HS-5 (cell line): ENCODE measurements at regions not wholly inside any gene's neighbourhood (a gene's known extent, or its start where the extent isn't known, plus 50 kb on each side); places are given as distances from the start of the nearest gene placed in this dataset.

ENCODE experiments used
- DNase-seq: peaks from one replicate; pipeline ENCODE4 v3.0.0-alpha.2; 2012; ENCODE audit warnings: low read depth

DNA sequence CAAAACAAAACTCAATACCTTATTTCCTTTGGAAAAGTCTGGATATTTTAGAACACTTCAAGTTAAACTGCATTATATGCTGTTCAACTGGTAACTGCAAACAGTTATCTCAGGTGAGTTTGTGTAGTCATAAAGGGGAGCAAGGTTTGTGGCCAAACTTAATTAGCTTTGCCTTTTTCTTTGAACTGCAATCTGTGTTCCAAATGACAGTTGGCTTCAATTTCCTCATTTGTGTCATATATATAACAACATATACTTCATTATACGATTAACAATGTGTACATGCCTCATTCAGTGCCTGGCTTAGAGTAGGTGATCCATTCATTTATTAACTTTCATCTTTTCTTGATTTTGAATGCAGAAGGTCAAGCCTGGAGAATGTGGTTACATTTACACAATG, 55.8 kb downstream of the KCNE4 start:
- no peak for DNase-seq

DNA sequence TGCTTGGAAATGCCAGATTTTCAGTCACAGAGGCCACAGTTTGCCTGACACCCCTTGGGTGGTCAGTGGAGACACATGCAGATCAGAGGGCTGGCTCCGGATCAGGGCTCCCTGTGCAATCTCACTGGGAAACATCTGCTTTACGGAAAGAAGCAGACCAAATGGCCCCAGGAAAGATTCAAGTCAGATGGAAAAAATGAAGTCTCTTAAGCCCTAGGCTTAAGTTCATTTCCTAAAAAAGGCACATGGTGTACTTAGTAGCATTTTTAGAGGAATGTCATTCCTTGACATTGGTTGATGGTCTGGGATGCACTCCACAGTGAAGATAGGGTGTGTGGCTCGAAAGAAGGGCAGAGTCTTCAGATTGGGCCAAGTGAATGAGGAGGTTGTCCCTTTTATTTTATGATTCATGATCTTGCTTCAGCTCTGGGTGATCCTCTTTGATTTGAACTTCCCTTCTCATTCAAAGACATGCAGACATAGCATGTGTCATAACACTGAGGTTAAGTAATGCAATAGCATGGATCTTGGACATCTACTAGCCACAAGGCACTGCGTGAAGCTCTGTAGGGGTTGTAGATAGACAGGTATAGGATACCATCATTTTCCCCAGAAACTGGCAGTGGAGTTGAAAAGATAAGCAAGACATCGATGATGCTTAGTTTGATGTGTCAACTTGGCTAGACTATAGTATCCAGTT, 56.5 kb downstream of the KCNE4 start:
- DNase-seq = no peak

DNA sequence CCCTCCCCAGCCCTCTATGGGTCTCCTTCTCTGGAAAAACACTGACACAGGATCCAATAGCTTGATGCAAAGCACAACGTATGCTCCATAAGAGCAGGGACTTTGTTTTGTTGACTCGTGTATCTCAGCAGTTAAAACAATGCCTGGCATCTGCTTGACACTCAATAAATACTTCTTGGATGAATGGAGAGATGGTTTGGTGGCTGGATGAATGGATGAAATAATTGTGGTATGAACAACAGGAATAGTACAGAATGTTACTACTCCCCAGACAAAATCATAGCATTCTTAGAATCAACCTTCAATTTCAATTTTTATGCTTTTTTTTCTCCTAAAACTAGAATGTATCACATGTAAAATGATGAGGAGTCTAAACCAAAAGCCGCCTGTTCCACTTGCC, 57.4 kb downstream of the KCNE4 start:
- no peak for DNase-seq

DNA sequence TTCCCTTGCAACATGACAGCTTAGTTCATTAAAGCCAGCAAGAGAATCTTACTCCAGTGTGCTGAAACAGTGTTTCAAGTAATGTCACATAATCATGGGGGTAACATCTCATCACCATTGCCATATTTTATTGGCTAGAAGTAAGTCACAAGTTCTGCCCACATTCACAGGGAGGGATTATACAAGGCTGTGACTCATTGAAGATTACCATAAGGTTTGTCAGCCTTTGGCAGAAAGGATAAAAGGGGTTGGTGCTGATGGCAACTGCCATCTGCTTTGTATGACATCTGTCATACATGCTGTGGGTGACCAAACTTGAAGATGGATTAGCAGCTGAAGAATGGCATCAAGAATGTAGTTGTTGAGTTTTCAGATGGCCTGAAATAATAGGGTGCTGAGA, 61.2 kb downstream of the KCNE4 start:
- DNase-seq = no peak

DNA sequence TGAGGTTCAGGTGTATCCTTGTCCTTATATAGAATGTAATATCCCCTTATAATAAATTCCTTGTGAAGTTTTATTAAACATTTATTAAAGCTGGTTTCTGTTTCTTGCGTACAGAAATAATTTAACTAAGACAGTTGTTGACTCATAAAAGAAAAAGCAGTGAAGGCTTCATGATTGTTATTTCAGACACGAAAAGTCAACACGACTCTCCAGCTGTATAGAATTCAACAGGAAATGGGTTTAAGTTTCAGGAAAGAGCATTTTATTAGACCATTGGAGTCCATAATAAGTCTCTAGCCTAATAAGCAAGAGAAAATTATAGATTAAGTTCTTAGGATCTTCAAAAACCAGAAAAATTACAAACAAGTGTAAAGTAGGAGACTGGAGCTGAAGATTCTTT, 62.2 kb downstream of the KCNE4 start:
- no peak for DNase-seq

DNA sequence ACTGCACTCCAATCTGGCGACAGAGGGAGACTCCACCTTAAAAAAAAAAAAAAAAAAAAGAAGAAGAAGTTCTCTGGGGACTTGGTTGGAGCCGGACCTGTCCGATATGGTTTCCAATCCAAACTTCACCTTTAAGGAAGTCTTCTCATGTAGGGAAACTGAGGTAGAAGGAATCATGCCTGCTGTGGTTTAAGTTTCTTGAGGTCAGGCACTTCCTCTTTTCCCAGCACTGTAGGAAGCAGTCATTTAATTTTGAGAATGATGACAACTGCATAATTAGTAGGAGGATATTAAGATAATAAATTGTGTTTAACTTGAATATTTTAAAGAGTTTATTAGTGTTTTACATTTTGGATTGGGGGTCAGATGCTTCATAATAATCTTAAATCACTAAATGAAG, 62.9 kb downstream of the KCNE4 start:
- DNase-seq = no peak

DNA sequence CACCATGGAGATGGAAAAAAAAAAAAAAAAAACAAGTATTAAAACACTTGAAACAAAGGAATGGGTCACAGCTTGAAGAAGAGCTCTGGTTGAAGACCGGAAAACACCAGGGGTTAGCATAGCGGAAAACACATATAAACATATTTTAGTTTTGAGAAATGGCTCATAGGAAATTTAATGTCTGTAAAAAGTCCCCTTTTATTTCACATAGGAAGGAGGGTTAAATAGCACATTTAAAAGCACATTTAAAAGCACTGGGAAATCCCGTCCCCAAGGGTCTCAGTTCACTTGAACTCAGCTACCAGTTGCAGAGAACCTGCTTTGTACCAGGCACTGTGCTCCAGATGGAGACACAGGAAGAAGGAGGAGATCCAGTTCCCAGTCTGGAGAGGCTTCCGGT, 65.5 kb downstream of the KCNE4 start:
- no peak for DNase-seq

DNA sequence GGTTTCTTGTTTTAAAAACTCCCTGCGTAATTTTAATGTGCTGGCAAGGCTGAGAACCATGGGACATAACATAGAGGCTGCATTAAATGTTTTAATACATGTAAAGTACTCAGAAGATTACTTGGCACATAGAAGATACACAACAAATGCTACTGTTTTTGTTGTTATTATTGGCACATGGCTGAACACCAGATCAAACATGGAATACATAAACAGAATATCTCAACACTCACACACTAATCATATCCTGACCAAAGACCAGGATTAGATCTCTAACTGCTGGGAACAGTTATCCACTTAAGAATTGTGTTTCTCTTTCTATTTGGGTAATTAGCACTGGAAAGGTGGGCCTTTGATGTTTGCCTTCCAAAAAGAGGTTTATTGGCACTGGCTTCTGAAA, 69.3 kb downstream of the KCNE4 start:
- no peak for DNase-seq

DNA sequence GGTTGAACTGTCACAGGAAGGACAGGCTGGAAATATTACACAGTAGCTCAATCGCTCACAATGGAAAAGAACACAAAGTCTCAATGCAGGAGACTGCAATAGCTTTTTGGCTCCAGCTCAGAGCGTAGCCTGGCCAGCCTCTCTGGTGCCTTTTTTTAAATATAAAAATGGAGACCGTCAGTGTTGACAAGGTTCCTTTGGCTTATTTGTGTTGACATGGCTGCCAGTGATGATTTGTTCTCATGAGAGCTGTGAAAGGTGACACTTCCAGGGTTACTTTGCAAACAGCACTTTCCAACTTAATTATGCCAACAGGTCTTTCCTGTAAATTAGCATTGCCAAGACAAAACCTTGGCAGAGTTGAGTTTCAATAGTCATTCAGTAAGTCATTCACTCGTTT, 70.8 kb downstream of the KCNE4 start:
- DNase-seq = no peak

DNA sequence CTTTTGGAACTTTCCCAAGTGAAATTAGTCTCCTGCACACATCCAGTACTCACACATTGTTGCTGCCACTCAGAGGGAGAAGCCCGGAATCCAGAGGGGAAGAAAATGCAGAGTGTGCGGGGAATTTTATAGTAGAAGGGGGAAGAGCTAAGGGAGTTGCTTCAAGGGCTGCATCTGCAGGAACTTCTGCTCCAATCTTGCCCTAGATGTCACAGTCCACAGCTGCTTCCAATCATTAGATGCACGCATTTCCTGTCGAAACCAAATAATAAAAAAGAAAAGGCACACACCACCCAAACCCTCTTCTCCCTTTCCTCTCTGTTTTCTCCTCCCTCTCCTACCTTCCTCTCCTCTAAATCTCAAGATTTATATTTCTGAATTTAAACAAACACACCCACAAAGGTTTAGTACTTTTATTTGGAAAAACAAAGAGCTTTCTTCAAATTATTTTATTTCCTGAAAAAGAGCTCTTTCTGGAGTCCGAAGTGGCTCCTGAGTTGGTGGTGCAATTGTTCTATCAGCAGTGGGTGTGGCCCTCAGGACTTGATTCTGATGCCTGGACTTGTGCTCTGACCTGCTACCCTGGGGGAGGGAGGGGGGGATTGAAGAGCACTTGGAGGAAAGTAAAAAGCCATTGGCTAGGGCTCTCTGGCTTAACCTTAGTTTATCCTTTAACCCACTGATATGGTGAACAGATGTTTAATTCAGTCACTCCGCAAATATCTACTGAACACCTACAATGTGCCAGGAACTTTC, 72.0 kb downstream of the KCNE4 start:
- no peak for DNase-seq

DNA sequence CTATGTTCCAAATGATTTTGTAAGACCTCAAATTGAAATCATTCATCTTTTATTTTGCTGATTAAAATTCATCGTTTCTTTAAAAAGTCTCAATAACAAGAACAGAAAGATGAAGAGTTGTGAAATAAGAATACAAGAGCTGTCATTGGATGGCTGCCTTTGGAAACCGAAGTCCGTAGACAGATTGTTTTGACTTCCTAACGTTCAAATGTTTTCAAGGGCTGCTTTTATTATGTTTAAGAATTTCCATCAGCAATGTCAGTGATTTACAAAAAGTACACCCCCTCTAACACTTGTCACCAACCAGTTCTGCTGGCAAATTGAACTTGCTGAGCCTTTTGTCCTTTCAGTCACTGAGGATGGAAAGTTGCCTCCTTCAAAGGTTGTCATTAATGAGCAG, 89.6 kb downstream of the KCNE4 start:
- no peak for DNase-seq

DNA sequence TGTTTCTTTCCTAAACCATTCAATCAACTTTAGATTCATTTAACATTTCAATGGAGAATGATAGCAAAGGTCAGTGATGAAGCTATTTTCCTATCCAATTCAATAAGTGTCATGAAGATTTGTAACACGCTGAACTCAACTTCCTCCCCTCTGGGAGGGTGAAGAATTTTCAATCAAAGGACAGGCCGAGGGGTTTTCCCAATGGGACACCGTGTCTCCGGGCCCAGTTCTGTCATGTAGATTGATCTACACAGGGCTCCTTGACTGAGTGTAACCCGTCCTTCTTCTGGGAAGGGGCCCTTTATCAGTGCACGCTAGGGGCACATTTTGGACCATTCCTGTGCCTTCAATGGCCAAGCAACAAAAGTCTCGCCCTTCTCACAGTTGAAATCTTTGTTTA, 90.1 kb downstream of the KCNE4 start:
- DNase-seq = no peak

DNA sequence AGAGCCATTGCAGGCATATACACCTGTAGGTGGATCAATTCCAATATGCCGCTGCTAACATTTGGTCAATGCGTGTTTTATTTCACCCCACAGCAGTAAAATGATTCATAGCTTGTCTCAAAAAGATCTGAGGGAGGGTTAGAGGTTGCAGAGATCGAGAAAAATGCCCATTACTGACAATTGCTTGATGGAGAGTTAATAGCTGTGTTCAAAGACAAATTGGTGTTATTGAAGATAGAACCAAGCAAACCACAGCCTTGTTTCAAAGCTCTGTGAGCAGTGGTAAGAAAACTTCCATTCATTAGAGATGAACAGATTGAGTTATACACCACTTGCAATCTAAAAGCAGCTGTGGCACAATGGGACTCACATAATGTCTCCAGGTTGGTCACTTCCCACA, 95.4 kb downstream of the KCNE4 start:
- no peak for DNase-seq

DNA sequence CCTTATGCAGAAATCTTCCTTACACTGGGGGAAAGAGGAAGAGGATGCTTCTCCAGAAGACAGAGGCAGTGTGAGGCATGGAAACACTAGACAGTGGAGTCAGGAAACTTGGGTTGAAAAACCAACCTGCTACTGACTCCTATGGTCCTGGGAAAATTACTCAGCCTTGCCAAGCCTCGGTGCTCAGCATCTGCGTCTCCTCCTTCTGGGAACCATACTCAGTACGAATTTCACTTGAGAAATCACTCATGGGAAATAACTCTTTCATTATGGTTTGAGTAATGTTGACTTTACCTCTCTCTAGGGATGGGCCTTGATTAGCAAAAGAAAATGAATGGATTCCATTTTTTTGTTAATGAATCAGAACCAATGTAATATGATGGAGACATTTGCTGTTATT, 96.5 kb downstream of the KCNE4 start:
- DNase-seq = no peak

DNA sequence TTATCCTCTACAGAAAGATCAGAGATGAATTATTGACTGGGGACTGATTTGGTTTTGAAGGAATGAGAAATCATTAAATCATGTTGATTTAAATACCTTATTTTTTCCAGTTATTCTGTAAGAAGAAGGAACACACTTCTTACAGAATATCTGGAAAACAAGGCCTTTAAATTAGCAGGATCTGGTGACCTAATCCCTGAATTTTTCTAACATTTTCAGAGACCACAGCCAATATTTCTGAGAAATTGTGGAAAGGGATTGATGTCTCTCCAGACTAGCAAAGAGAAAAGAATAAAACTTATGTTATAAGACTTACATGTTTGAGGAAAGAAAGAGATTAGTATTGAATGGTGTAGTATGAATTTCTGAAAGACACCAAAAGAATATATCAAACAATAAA, 104.0 kb downstream of the KCNE4 start:
- no peak for DNase-seq

DNA sequence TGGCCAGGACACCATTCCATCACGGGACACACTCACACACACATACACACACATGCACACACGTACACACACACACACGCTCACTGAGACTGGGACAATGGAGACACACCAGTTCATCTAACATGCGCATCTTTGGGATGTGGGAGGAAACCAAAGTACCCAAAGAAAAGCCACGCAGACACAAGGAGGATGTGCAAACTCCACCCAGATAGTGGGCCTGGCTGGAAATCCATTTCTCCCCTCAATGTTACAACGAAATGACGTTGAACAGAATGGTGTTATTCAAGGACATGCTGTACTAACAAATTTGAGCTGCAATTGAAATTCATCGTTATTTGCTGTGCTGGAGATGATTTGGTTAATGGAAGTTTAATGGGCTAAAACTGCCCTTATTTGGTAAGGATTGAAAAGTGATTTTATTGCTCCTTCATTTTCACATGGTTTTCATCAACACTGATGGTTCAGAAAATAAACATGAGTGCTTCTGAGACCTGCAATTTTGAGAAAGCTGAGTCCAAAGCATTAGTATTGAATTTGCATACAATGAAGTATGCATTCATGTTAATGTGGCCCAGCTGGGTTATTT, 110.0 kb downstream of the KCNE4 start:
- DNase-seq = no peak

DNA sequence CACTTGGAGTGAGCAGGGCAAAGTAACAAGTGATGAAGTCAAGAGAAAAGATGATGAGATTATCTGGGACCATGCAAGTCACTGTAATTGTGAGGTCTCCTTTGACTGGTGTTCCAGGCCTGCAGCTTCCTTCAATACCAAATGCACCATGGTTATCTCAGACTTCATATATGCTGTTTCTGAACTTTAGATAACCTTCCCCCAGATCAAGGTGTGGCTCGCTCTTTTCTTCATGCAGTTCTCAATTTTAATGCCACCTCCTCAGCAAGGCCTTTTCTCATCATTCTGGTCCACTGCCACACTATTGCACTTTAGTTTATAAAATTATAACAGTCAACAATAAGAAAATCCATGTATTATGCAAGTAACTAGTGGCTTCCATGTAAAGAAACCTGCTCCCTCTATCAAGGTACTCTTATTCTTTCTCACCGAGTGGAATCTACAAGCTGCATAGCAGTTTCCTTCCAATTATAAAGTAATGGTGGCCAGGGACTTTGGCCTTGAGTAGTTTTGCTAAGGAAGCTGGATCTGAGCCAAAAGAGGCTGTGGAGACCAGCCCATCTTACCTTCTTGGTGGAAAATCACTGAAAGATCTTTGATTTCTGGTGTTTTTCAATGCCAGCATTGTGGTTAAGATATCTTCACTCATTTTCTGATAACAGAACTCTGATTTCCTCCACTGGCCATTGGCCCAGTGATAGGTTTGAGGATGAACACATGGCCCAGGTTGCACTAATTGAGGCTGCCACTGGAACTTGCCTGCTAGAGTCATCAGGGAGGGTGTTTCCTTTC, 113.6 kb downstream of the KCNE4 start:
- DNase-seq = no peak

DNA sequence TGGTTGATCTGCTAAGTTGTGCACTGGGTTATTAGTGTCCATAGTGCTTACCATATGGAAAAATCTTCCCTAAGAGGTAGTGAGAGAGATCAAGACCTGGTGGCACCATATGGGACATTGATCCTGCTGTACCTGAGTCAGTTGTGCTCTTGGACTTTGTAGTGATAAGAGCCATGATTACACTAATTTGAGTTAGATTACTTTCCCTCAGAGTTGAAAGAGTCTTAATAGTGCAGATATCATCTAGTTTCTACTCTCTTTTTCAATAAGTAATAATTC, 114.2 kb downstream of the KCNE4 start:
- no peak for DNase-seq

DNA sequence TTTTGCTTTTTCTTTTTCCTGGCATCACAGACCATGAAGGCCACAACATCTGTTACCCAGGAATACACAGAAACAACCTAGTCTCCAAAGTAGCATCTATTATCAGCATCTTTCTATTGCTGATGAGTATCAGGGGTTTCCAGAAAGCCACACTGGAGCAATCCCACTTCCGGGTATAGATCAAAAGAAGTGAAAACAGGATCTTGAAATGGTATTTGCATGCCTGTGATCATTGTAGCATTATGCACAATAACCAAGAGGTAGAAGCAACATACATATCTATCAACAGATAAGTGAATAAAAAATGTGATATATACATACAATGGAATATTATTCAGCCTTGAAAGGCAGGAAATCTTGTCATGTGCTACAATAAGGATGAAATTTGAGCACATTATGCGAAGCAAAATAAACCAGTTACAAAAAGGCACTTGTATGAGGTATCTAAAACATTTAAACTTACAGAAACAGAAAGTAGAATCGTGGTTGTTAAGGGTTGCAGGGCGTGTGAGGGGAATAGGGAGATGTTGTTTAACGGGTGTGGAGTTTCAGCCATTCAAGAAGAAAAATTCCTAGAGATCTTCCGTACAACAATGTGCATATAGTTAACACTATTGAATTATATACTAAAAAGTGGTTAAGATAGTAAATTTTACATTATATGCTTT, 115.1 kb downstream of the KCNE4 start:
- no peak for DNase-seq

DNA sequence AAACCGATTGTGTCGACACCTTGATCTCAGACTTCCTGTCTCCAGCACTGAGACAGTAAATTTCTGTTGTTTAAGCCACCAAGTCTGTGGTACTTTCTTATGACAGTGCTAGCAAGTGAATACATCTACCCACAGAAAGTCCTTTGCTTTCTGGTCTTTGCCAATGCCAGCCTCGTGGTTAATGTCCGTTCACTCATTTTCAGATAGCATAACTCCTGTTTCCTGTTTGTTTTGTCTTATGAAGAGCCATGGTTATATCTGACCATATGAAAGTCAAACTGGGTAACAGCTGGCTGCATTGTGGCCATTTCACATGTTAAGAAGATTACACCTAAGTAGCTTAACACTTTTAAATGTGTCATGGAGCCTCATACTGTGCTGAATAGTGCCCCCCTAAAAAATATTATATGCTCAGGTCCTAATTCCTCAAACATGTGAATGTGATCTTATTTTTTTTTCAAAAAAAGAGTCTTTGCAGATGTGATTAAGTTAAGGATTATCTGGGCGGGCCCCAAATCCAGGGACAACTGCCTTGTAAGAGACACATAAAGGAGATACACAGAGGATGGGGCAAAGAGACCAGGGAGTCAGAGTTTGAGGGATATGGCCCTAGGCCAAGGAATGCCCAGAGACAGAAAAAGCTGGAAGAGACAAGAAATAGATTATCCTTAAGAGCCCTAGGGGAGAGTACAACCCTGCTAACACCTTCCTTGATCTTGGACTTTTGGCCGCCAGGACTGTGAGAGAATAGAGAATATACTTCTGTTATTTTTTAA, 118.0 kb downstream of the KCNE4 start:
- DNase-seq = no peak

DNA sequence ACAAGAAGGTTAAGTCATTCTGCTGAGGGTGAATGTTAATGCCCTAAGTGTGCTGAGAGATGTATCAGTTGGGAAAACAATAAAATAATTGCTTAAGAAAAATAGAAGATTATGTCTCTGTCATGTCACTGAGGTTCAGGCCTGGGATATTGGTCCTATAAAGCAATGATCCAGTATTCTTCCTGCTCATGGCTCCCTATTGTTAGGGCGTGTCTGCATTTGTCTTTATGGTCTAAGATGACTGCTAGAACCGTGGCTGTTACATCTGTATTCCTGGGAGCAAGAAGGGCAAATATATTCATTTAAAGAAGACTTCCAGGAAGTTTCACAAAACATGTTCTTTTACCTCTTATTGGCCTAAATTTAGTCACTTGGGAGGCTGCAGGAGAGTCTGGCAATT, 125.0 kb downstream of the KCNE4 start:
- DNase-seq = no peak

DNA sequence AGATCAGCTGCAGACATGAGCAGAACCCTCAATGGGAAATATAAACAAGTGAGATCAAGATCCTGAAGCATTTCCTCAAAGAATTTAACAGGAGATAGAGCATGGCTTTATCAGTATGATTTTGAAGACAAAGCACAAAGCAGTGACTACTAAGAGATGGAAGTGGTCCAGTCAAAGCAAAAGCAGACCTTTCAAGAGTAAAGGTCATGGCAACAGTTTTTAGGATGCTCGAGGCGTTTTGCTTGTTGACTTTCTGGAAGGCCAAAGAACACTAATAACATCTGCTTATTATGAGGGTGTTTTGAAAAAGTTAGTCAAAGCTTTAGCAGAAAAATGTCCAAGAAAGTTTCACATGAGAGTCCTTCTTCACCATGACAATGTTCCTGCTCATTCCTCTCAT, 128.5 kb downstream of the KCNE4 start:
- no peak for DNase-seq
